SK-N-MC (cell line): ENCODE measurements at regions not wholly inside any gene's neighbourhood (a gene's known extent, or its start where the extent isn't known, plus 50 kb on each side); places are given as distances from the start of the nearest gene placed in this dataset.

Experiments
- DNase-seq: peaks from one replicate; pipeline ENCODE4 v3.0.0-alpha.2; 2011; ENCODE audit warnings: low read depth, low spot score
- H3K27ac ChIP-seq: fragments of 200-600 bp; sonication (generic); 2 replicates; pipeline ENCODE4 v1.5.1; 2016; ENCODE audit warnings: mixed run types
- H3K36me3 ChIP-seq: fragments of 200-600 bp; sonication (generic); 2 replicates; pipeline ENCODE4 v1.6.1; 2017; ENCODE audit warnings: antibody characterized with exemption, low read length, mixed read lengths; ENCODE audit not compliant: insufficient read depth
- H3K4me3 ChIP-seq: fragments of 200-600 bp; sonication (generic); 2 replicates; pipeline ENCODE4 v1.5.1; 2016
- H3K9ac ChIP-seq: fragments of 200-600 bp; sonication (generic); 2 replicates; pipeline ENCODE4 v1.8.0; 2017; ENCODE audit warnings: mixed run types, mixed read lengths; ENCODE audit not compliant: insufficient read length
- H3K9me3 ChIP-seq: fragments of 200-600 bp; sonication (generic); 2 replicates; pipeline ENCODE4 v1.6.1; 2017; ENCODE audit warnings: low read depth, mild to moderate bottlenecking, antibody characterized with exemption, low read length, moderate library complexity, mixed read lengths
- EZH2 ChIP-seq: fragments of 200-600 bp; sonication (generic); IDR thresholded peaks from one replicate; pipeline ENCODE4 v1.6.1; 2017; ENCODE audit warnings: antibody characterized with exemption
- FOXP2 ChIP-seq: optimal IDR thresholded peaks from 2 replicates; pipeline ENCODE3; 2011; ENCODE audit warnings: mild to moderate bottlenecking, moderate library complexity; ENCODE audit not compliant: insufficient read depth; ENCODE audit errors: extremely low read length, control extremely low read depth
- POLR2AphosphoS5 ChIP-seq: IDR thresholded peaks from 2 replicates; pipeline ENCODE4 v1.6.1; 2012; ENCODE audit warnings: mild to moderate bottlenecking, low read depth, low read length, borderline replicate concordance

DNA sequence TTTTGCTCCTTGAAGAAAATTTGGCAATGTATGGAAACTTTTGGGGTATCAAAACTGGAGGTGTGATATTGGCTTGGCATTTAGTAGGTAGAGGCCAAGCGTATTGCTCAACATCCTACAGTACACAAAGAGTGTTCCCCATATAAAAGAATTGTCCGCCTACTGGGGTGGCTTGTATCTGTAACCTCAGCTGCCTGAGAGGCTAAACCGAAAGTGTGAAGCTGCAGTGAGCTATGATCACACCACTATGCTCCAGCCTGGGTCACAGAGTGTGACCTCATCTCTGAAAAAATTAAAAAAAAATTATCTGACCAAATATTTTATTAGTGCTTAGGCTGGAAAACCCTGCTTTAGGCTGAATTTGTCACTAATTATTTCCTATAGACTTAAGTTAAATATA lies 483.9 kb downstream of the PYDC2 start:
- Histone ChIP-seq H3K36me3 (no peaks in the 10 kb centered on the region), H3K27ac (no peak overlapping the region), H3K9me3 (no peaks in the 10 kb centered on the region), H3K9ac (no peak overlapping the region), H3K4me3 (no peak overlapping the region)
- no peak for TF ChIP-seq FOXP2
- no peak for TF ChIP-seq POLR2AphosphoS5
- TF ChIP-seq EZH2: no peak
- DNase-seq: no peak

GRCh38 chr3:191952186-191952585 lies 491.2 kb downstream of the PYDC2 start:
- H3K4me3 ChIP-seq: no peak overlapping the region
- H3K27ac ChIP-seq: no peak overlapping the region
- no peaks in the 10 kb centered on the region for H3K36me3 ChIP-seq
- H3K9ac ChIP-seq: no peak overlapping the region
- TF ChIP-seq POLR2AphosphoS5 (no peak), EZH2 (no peak), FOXP2 (no peak)
- no peaks in the 10 kb centered on the region for H3K9me3 ChIP-seq
- DNase-seq: no peak

DNA sequence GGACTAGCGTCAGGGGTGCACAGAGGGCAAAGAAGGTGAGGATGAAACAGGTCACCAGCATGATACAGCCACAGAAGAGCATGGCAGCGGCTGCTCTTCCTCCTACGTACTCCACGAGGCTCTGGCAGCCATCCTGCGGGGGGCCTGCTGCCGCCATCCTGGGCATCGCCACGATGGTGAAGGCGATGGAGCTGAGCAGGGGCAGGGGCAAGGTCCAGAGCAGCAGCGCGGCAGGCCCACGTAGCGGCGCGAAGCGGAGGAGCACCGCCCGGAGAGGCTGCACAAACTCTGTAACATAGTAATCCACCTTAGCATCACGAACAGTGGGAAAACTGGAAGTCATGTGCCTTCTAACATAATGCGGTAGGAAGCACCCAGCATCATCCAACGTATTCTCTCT lies 491.6 kb downstream of the PYDC2 start:
- no peak for DNase-seq
- no peaks in the 10 kb centered on the region for H3K9me3 ChIP-seq
- TF ChIP-seq EZH2 (no peak), FOXP2 (no peak), POLR2AphosphoS5 (no peak)
- no peak overlapping the region for H3K27ac ChIP-seq
- H3K36me3 ChIP-seq: no peaks in the 10 kb centered on the region
- H3K4me3 ChIP-seq: no peak overlapping the region
- no peak overlapping the region for H3K9ac ChIP-seq

- Histone ChIP-seq H3K4me3 (no peak overlapping the region), H3K27ac (no peak overlapping the region), H3K9ac (no peak overlapping the region), H3K36me3 (no peaks in the 10 kb centered on the region), H3K9me3 (no peaks in the 10 kb centered on the region)
- no peak for DNase-seq
- TF ChIP-seq EZH2 (no peak), POLR2AphosphoS5 (no peak), FOXP2 (no peak)
Measured at GRCh38 chr3:191958980-191959671, 498.2 kb downstream of the PYDC2 start.

DNA sequence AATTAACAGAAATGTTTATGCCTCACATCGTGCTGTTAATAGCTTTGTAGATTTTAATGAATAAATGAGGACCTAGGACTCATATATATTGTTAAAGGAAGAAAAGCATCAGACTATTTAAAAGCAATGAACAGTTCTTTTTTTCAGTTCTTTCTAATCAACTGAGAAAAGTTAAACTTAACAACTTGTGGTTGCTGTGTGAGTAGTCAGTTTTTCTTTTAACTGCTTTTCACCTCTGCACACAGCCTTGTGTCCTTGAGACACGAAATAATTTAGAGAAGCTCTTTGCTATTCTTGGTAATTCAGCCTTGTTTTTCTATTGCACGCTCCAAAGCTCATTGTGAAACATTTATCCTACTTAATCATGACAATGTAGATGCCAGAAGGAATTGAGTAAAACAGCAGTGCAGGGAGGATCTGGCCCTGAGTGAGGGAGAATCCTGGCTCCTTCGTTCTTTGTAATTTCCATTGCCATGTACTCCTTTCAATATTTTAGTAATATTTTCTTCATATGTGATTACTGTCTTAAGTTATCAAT lies 499.0 kb downstream of the PYDC2 start:
- no peak for DNase-seq
- Histone ChIP-seq H3K9ac (no peak overlapping the region), H3K9me3 (no peaks in the 10 kb centered on the region), H3K36me3 (no peaks in the 10 kb centered on the region), H3K27ac (no peak overlapping the region), H3K4me3 (no peak overlapping the region)
- TF ChIP-seq EZH2 (no peak), FOXP2 (no peak), POLR2AphosphoS5 (no peak)

- no peak overlapping the region for H3K27ac ChIP-seq
- H3K9me3 ChIP-seq: no peaks in the 10 kb centered on the region
- H3K9ac ChIP-seq: no peak overlapping the region
- H3K36me3 ChIP-seq: no peaks in the 10 kb centered on the region
- TF ChIP-seq EZH2: no peak
- no peak overlapping the region for H3K4me3 ChIP-seq
- no peak for DNase-seq
Measured at GRCh38 chr3:191961022-191961421, 500.1 kb downstream of the PYDC2 start.

GRCh38 chr3:191961529-191961928 lies 500.6 kb downstream of the PYDC2 start:
- no peak overlapping the region for H3K4me3 ChIP-seq
- H3K36me3 ChIP-seq: no peaks in the 10 kb centered on the region
- DNase-seq: no peak
- H3K9ac ChIP-seq: no peak overlapping the region
- no peak overlapping the region for H3K27ac ChIP-seq
- H3K9me3 ChIP-seq: no peaks in the 10 kb centered on the region
- TF ChIP-seq POLR2AphosphoS5: no peak
- no peak for TF ChIP-seq FOXP2
- no peak for TF ChIP-seq EZH2

- Histone ChIP-seq H3K9me3 (no peaks in the 10 kb centered on the region), H3K36me3 (no peaks in the 10 kb centered on the region), H3K27ac (no peak overlapping the region), H3K4me3 (no peak overlapping the region), H3K9ac (no peak overlapping the region)
- TF ChIP-seq FOXP2: no peak
- TF ChIP-seq EZH2: no peak
- TF ChIP-seq POLR2AphosphoS5: no peak
- no peak for DNase-seq
Measured at GRCh38 chr3:191962324-191962723, 501.4 kb downstream of the PYDC2 start.

- TF ChIP-seq EZH2: no peak
- no peak for TF ChIP-seq POLR2AphosphoS5
- no peak for TF ChIP-seq FOXP2
- Histone ChIP-seq H3K9ac (no peak overlapping the region), H3K36me3 (no peaks in the 10 kb centered on the region), H3K27ac (no peak overlapping the region), H3K9me3 (no peaks in the 10 kb centered on the region), H3K4me3 (no peak overlapping the region)
- DNase-seq: no peak
Measured at GRCh38 chr3:191963182-191963581, 502.2 kb downstream of the PYDC2 start.
